Right cardiac atrium (tissue), 5 donors: ENCODE measurements at regions not wholly inside any gene's neighbourhood (a gene's known extent, or its start where the extent isn't known, plus 50 kb on each side); places are given as distances from the start of the nearest gene placed in this dataset.
A peak's percentile ranks its signal among the peaks of the same experiment; 100 is the strongest.

ENCODE experiments used
- ATAC-seq, 2 donors: fragments of 200-7000 bp; cut with Tn5 transposase; one replicate each; pipeline versions ENCODE4 v1.8.0 to v1.9.1; 2020; ENCODE audit warnings: moderate library complexity in 2 of 2, mild to moderate bottlenecking in 1 of 2
- DNase-seq, 3 donors: peaks; one replicate each; pipeline ENCODE4 v3.0.0-alpha.2; 2020
- H3K27ac ChIP-seq: one replicate; pipeline ENCODE4 v1.5.1; 2013; ENCODE audit warnings: mild to moderate bottlenecking, low read length, control low read depth, moderate library complexity
- H3K27me3 ChIP-seq: one replicate; pipeline ENCODE4 v1.6.1; 2013; ENCODE audit not compliant: control insufficient read depth, insufficient read depth
- H3K4me1 ChIP-seq: one replicate; pipeline ENCODE4 v1.6.1; 2013; ENCODE audit warnings: low read length; ENCODE audit not compliant: control insufficient read depth, insufficient read depth
- H3K4me3 ChIP-seq: one replicate; pipeline ENCODE4 v1.5.1; 2013; ENCODE audit warnings: low read length, control low read depth
- H3K9me3 ChIP-seq: one replicate; pipeline ENCODE4 v1.6.1; 2013; ENCODE audit warnings: low read length; ENCODE audit not compliant: control insufficient read depth
- WGBS: extraction: QIAGEN DNeasy Blood & Tissue Kit; methylation state at CpG from one replicate; pipeline ENCODE4 v1.1.7; 2013; 5-methylcytosine and 5-hydroxymethylcytosine counted together
- intact Hi-C, 4 donors: fragments of 100-400 bp; cut with DNase I; formaldehyde crosslinking; loops; one replicate each; pipeline versions ENCODE4 v1.11.0 to v1.14.0; 2022 to 2023
- donor health status: healthy with polysubstance abuse.
- donor health status: DM: no; HTN: yes; CAD: no.
- donor health status: DM: no; HTN: no; CAD: no.
- donor health status: DM: no; HTN: yes; CAD: no; lungs with severe emphysema.
- donor health status: DM: yes; HTN: yes; CAD: no.

DNA sequence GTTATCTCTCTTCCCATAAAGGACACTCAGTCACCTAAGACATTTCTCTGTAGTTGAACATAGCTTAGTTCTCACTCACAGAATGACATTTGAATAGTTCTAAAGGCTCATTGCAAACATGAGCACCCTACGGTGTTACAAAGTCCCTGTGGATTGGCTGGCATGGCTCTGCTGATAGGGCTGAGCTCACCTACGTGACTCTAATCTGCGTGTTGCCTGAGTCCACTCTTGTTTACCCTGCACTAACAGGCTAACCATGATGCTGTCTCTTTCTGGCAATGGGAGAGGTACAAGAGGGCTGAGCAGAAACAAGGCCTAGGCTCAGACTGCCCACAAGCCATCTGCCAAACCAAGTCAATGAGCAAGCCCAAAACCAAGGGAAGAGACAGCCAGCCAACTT, 103.6 kb downstream of the PALM2AKAP2 start:
- Histone ChIP-seq H3K9me3 (no peaks in the 10 kb centered on the region), H3K4me3 (no peak overlapping the region), H3K27me3 (no peaks in the 10 kb centered on the region), H3K4me1 (peaks cover 15% of the 10 kb centered on the region), H3K27ac (peak overlapping the region; percentile 54)
- DNase-seq (no peak), ATAC-seq (no peak)
- intact Hi-C loops = loop anchor here in 2 of 4 donors (10.0 kb wide), 2 partner anchors 99 to 299 kb away; partner anchors contain the start of gene PALM2AKAP2 (in 1 of the 2)
- 76% methylated on average over 3 of the region's 3 CpGs for WGBS

DNA sequence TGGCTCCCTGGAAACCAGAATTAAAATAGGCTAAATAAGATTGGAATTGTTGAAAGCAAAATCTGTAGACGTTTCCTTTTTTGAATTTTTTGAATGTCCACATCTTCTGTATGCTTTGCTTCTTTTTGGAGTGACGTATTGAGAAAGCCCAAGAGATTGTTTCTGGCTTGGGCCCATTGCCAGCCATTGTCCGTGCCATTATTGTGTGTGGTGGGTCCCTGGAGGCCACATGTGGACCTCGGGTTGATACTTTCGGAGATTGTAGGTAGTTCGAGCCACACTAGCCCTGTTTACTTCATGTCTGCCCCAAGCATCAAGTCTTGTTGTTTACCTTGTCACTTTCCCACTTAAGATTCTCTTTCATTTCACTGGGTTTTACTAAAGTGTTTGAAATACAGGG, 106.0 kb downstream of the PALM2AKAP2 start:
- Histone ChIP-seq H3K4me1 (peaks cover 15% of the 10 kb centered on the region), H3K27ac (peak overlapping the region; percentile 59), H3K4me3 (no peak overlapping the region), H3K27me3 (no peaks in the 10 kb centered on the region), H3K9me3 (no peaks in the 10 kb centered on the region)
- intact Hi-C loops = loop anchor here in 2 of 4 donors (10.0 kb wide), 2 partner anchors 101 to 301 kb away; partner anchors contain the start of gene PALM2AKAP2 (in 1 of the 2)
- 35% methylated on average over 6 of the region's 6 CpGs for WGBS
- peak; percentile 64 to 70 (median 65) for DNase-seq
- peak; percentile 23 to 53 for ATAC-seq

DNA sequence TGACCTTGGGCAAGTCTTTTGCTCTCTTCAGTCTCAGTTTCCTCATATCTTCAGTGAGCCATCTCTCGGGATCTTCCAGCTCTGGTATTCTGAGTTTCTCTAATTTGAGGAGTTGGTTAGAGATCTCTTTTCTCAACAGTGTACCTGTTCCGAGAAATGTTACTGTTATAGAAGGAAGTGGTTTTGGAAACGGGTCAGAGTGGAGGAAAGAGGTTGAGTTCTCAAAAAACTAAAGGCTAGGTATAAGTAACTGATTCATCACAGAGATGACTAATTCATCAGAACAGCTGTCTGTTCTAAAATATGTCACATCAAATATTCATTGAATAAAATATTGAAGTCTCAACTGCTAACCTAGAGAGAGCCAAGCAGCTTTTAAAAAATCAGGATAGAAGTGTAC, 106.6 kb downstream of the PALM2AKAP2 start:
- Histone ChIP-seq H3K9me3 (no peaks in the 10 kb centered on the region), H3K4me1 (peaks cover 17% of the 10 kb centered on the region), H3K4me3 (no peak overlapping the region), H3K27ac (peak overlapping the region; percentile 53), H3K27me3 (no peaks in the 10 kb centered on the region)
- no peak for ATAC-seq
- WGBS = 62% methylated on average over 3 of the region's 3 CpGs
- DNase-seq = no peak
- intact Hi-C loops = loop anchor here in 2 of 4 donors (10.0 kb wide), 2 partner anchors 102 to 302 kb away; partner anchors contain the start of gene PALM2AKAP2 (in 1 of the 2)

DNA sequence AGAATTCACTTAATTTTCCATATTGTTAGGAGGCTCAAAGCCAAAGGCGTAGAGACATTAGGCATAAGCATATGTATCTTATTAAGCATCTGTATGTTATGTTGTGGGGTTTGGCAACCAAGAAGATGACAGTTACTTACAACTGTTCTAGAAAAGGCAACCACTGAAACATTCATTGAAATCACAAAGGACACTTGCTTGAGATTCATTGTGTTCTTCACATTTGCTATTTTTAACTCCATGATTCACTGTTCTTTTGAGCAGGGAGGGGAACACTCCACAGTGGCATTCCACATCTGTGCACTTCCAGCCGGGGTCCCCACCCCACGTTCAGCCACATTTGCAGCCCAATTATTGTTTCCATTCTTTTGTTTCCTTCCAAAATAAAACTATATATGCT, 107.1 kb downstream of the PALM2AKAP2 start:
- Histone ChIP-seq H3K4me3 (no peak overlapping the region), H3K4me1 (peaks cover 17% of the 10 kb centered on the region), H3K27ac (peak overlapping the region; percentile 56), H3K27me3 (no peaks in the 10 kb centered on the region), H3K9me3 (no peaks in the 10 kb centered on the region)
- peak; percentile 75 to 82 for ATAC-seq
- WGBS = 42% methylated on average over 3 of the region's 3 CpGs
- no peak for DNase-seq
- intact Hi-C loops = loop anchor here in 2 of 4 donors (10.0 kb wide), 2 partner anchors 102 to 302 kb away; partner anchors contain the start of gene PALM2AKAP2 (in 1 of the 2)

DNA sequence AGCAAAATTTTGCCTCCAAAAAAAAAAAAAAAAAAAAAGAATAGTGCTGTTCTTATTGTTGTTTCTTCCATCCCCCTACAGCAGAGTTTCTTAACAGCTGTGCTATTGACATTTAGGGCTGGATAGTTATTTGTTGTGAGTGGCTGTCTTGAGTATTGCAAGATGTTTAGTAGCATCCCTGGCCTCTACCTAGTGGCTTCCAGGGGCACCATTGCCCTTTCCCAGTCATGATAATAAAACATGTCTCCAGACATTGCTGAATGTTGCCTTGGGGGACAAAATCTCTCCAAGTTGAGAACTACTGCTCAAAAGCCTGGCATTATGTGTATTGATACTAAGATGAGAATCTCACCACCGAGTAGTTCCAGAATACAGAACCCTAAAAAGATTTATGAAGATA, 108.7 kb downstream of the PALM2AKAP2 start:
- whole genome bisulfite sequencing = 71% methylated on average over 1 of the region's 1 CpG
- Histone ChIP-seq H3K4me3 (no peak overlapping the region), H3K27me3 (no peaks in the 10 kb centered on the region), H3K4me1 (peaks cover 15% of the 10 kb centered on the region), H3K9me3 (no peaks in the 10 kb centered on the region), H3K27ac (no peak overlapping the region)
- no peak for DNase-seq
- no peak for ATAC-seq
- intact Hi-C loops = loop anchor here in 2 of 4 donors (10.0 kb wide), 2 partner anchors 104 to 304 kb away; partner anchors contain the start of gene PALM2AKAP2 (in 1 of the 2)

DNA sequence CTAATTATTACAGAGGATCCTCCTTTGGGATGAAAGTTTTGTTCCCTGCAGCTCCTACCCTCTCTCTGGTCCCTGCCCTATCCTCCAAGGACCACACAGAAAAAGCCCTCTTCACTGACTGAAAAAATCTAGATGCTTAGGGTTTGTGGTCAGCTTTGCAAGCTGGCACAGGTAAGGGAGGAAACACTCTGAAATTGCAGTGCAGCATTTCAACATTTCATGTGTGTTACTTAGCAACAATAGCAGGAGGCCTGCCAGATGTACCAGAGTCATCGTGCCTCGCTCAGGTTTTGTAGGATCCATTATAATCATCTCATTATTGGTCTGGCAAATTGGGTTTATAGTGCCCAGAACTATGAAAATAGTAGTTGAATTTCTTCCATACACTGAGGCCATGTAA, 109.5 kb downstream of the PALM2AKAP2 start:
- H3K4me1 ChIP-seq = peaks cover 13% of the 10 kb centered on the region

DNA sequence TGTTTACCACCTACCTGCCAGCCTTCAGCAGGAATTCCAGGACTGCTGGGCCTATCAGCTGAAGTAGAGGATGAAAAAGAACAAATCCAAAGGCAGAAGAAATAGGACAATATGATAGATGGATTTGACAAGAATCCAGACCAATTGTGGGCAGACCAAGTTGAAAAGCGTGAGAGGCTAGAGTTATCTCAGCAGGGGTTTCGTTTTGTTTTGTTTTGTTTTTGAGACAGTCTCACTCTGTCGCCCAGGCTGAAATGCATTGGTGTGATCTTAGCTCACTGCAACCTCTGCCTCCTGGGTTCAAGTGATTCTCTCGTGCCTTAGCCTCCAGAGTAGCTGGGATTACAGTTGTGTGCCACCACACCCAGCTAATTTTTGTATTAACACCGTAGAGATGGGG, 113.2 kb downstream of the PALM2AKAP2 start:
- ATAC-seq (no peak), DNase-seq (no peak)
- Histone ChIP-seq H3K4me1 (peaks cover 4% of the 10 kb centered on the region), H3K4me3 (no peak overlapping the region), H3K9me3 (no peaks in the 10 kb centered on the region), H3K27me3 (no peaks in the 10 kb centered on the region), H3K27ac (no peak overlapping the region)
- intact Hi-C loops = no loop called here
- 67% methylated on average over 5 of the region's 5 CpGs for WGBS

More for the DNA sequence above, 109.5 kb downstream of the PALM2AKAP2 start:
- no peak overlapping the region for H3K4me3 ChIP-seq
- DNase-seq (no peak), ATAC-seq (no peak)
- H3K9me3 ChIP-seq = no peaks in the 10 kb centered on the region
- no peaks in the 10 kb centered on the region for H3K27me3 ChIP-seq
- 43% methylated on average over 2 of the region's 2 CpGs for WGBS
- no peak overlapping the region for H3K27ac ChIP-seq
- intact Hi-C loops = loop anchor here in 2 of 4 donors (10.0 kb wide), 2 partner anchors 105 to 305 kb away; partner anchors contain the start of gene PALM2AKAP2 (in 1 of the 2)

DNA sequence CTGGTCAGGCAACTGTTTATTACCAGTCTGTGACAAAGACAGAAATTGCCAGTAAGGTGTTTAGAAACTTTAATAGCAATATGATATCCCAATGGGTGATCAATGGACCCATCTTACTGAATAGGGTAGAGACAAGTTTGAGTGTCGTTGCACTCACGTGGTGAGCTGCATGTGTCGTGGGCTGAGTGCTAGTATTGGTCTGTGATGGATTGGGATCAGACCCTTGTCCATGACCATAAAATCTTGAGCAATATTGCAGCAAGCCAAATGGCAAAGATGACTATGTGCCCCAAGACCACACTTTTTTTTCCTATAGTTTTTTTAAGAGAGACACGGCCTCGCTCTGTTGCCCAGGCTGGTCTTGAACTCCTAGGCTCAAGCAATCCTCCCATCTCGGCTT, 114.5 kb downstream of the PALM2AKAP2 start:
- H3K4me1 ChIP-seq = peaks cover 4% of the 10 kb centered on the region
- H3K4me3 ChIP-seq = no peak overlapping the region
- intact Hi-C loops = no loop called here
- DNase-seq (no peak), ATAC-seq (no peak)
- no peak overlapping the region for H3K27ac ChIP-seq
- H3K9me3 ChIP-seq = no peaks in the 10 kb centered on the region
- 96% methylated on average over 6 of the region's 6 CpGs for WGBS
- no peaks in the 10 kb centered on the region for H3K27me3 ChIP-seq

DNA sequence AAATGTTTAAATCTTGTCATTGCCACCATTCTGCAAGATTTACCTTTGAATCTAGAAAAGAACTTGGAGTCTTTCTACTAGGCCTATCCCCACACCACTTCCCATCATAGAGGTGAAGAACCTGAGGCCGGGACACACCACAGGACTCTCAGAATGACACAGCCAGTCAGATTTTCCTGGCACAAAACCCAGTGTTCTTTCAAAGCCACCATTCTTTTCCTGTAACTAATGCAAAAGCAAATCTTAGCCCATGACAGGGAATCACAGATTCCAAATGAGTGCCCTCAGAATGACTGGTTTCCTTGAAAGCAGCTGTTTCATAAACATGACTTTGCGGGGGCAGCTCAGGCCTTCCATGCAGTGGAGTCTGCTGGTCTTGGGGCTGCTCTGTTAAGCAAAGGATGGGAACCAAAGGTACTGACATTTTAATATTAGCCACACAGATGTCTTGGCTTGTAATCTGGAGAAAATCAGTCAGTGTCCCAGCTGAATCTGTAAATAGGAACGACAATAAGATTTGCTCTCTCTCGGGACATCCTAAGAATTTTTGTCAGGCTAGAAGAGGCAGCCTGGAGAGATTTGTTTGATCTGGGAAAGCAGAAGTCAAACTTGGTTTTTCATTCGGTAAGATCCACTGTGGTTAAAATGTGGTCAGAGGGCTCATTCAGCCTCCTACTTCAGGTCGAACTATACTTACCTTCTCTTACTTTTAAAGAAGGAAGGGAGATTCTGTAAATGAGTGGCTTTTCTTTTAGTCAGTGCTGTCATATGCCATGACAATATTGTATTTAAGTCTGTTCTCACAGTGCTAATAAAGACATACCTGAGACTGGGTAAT, 115.1 kb downstream of the PALM2AKAP2 start:
- no peak overlapping the region for H3K4me3 ChIP-seq
- H3K9me3 ChIP-seq = no peaks in the 10 kb centered on the region
- peaks cover 2% of the 10 kb centered on the region for H3K4me1 ChIP-seq
- no peaks in the 10 kb centered on the region for H3K27me3 ChIP-seq
- ATAC-seq (peak; percentile 35 to 76), DNase-seq (no peak)
- 58% methylated on average over 6 of the region's 6 CpGs for WGBS
- no peak overlapping the region for H3K27ac ChIP-seq
- intact Hi-C loops = no loop called here

DNA sequence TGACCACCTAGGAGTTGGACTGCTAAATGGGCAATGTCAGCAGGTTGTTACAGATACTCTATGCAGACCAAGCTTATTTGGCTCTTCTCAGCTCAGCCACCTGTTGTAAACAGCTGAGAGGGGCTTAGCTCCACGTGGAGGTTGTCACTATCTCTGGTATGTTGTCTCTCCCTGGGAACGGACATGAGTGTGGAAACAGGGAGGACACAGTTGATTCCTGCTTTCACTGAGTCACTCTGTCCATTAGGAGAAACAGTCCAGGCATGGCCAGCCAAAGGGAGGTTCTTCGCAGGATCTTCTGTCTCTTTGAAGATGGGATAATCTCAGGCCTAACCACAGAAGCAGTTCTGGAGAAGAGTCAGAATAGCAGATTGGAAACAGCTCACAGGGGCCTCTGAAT, 121.2 kb downstream of the PALM2AKAP2 start:
- ATAC-seq = peak; percentile 37 to 50
- no peaks in the 10 kb centered on the region for H3K27me3 ChIP-seq
- DNase-seq = no peak
- peak overlapping the region; percentile 21 for H3K27ac ChIP-seq
- H3K9me3 ChIP-seq = no peaks in the 10 kb centered on the region
- peaks cover 5% of the 10 kb centered on the region for H3K4me1 ChIP-seq
- intact Hi-C loops = loop anchor here in 3 of 4 donors (5.0 to 10.0 kb wide), 3 partner anchors 154 to 316 kb away; no protein-coding TSS in a partner anchor
- H3K4me3 ChIP-seq = no peak overlapping the region
- WGBS = 58% methylated on average over 3 of the region's 3 CpGs

DNA sequence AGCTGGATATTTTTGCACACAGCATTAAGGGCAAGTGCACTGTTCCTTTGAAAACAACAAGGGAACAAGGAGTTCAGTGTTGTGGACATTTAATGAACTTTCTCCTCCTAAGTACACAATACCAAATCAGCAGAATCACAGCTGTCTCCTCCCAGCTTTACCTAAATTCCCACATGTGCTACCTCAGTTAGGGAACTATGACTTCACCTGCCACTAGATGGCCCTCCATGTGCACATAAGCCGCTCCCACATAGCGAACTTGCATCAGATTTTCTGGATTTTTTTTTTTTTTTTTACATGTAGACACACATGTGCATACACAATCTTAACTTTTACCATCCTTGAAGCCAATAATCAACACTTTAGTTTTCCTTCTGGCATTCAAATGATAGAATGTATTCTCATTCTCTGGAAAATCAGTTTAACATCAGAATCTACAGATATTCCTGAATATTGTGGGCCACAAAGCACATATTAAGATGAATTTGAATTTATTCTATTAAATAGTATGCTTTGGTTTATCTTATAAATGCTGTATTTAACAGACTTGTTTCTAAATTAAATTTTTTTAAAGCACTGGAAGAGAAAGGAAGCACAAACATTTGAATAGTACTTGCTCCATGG, 123.6 kb downstream of the PALM2AKAP2 start:
- no peak overlapping the region for H3K4me3 ChIP-seq
- H3K4me1 ChIP-seq = peaks cover 5% of the 10 kb centered on the region
- H3K9me3 ChIP-seq = no peaks in the 10 kb centered on the region
- intact Hi-C loops = loop anchor here (2.0 to 10.0 kb wide), 4 partner anchors 151 to 314 kb away; no protein-coding TSS in a partner anchor
- ATAC-seq = peak in 1 of 2 donors; percentile 20
- WGBS = 2% methylated on average over 2 of the region's 2 CpGs
- no peaks in the 10 kb centered on the region for H3K27me3 ChIP-seq
- H3K27ac ChIP-seq = no peak overlapping the region
- DNase-seq = peak in 2 of 3 donors; percentile 46 to 59
